Mammary epithelial cell (primary cell): ENCODE measurements at regions not wholly inside any gene's neighbourhood (a gene's known extent, or its start where the extent isn't known, plus 50 kb on each side); places are given as distances from the start of the nearest gene placed in this dataset.

Source experiments
- EZH2 ChIP-seq: IDR thresholded peaks from 2 replicates; pipeline ENCODE4 v1.6.1; 2012; ENCODE audit warnings: low read length, inconsistent platforms, borderline replicate concordance
- TF ChIP-seq, protein P1 (sequence below), 2 donors: IDR thresholded peaks in 1 of 2; conservative IDR thresholded peaks in 1 of 2; 2 replicates each; pipeline ENCODE4 v1.5.1; 2011 to 2012; ENCODE audit warnings: inconsistent platforms in 2 of 2, low read length in 2 of 2, mild to moderate bottlenecking in 2 of 2, control low read depth in 1 of 2, low read depth in 1 of 2; ENCODE audit not compliant: insufficient read depth in 1 of 2; ENCODE audit errors: extremely low read depth in 1 of 2

DNA sequence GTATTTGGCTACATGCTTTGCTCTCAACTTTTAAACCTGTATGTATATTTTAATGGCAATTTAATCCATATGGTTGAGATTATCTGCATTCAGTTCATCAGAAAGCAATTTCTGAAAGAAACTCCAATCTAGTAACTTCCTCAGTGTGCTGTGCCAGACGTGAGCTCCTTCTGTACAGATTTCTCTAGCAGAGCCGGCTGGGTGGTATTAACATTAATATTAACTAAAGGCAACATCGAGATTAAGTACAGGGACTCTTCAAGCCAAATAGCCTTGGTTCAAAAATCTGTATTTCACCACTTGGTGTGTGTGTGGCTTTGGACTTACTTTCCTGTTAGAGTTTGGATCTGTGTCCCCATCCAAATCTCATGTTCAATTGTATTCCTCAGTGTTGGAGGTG lies 55.5 kb upstream of the NUDT7 start:
- TF ChIP-seq, protein P1, sequence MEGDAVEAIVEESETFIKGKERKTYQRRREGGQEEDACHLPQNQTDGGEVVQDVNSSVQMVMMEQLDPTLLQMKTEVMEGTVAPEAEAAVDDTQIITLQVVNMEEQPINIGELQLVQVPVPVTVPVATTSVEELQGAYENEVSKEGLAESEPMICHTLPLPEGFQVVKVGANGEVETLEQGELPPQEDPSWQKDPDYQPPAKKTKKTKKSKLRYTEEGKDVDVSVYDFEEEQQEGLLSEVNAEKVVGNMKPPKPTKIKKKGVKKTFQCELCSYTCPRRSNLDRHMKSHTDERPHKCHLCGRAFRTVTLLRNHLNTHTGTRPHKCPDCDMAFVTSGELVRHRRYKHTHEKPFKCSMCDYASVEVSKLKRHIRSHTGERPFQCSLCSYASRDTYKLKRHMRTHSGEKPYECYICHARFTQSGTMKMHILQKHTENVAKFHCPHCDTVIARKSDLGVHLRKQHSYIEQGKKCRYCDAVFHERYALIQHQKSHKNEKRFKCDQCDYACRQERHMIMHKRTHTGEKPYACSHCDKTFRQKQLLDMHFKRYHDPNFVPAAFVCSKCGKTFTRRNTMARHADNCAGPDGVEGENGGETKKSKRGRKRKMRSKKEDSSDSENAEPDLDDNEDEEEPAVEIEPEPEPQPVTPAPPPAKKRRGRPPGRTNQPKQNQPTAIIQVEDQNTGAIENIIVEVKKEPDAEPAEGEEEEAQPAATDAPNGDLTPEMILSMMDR (conservative IDR thresholded peaks at IDR 0.05 in 1 of 2, IDR thresholded peaks at IDR 0.05 in 1 of 2; ENCODE audit: extremely low read depth in 1 of 2, insufficient read depth in 1 of 2, low read depth in 1 of 2, low read length in 2 of 2), result no peak
- TF ChIP-seq EZH2, result no peak
